HG03432 (cell line): ENCODE measurements at regions not wholly inside any gene's neighbourhood (a gene's known extent, or its start where the extent isn't known, plus 50 kb on each side); places are given as distances from the start of the nearest gene placed in this dataset.

Experiments
- ATAC-seq: cut with Tn5 transposase; IDR thresholded peaks from one replicate; pipeline ENCODE4 v1.9.1; 2021; ENCODE audit warnings: mild to moderate bottlenecking, moderate library complexity; ENCODE audit not compliant: unreplicated experiment

GRCh38 chr3:181764544-181764943 lies 52.8 kb downstream of the SOX2 start:
- ATAC-seq: no peak

GRCh38 chr3:181770296-181770695 lies 58.6 kb downstream of the SOX2 start:
- ATAC-seq: no peak

- ATAC-seq: no peak
These were observed 59.4 kb downstream of the SOX2 start for GRCh38 chr3:181771120-181771519.

- ATAC-seq: no peak
These were observed 60.4 kb downstream of the SOX2 start for GRCh38 chr3:181772166-181772565.

GRCh38 chr3:181773921-181774320 lies 62.2 kb downstream of the SOX2 start:
- ATAC-seq: no peak

- ATAC-seq: no peak
These were observed 70.7 kb downstream of the SOX2 start for GRCh38 chr3:181782306-181782954.

- no peak for ATAC-seq
These were observed 78.8 kb downstream of the SOX2 start for GRCh38 chr3:181790561-181790960.

- no peak for ATAC-seq
These were observed 79.6 kb downstream of the SOX2 start for GRCh38 chr3:181791056-181791955.

GRCh38 chr3:181793006-181793405 lies 81.3 kb downstream of the SOX2 start:
- no peak for ATAC-seq

- ATAC-seq: no peak
These were observed 82.5 kb downstream of the SOX2 start for GRCh38 chr3:181794011-181794790.

- ATAC-seq: no peak
These were observed 84.9 kb downstream of the SOX2 start for GRCh38 chr3:181796641-181797040.

- ATAC-seq: no peak
These were observed 85.7 kb downstream of the SOX2 start for GRCh38 chr3:181797431-181797830.

- ATAC-seq: no peak
These were observed 94.0 kb downstream of the SOX2 start for GRCh38 chr3:181805703-181806102.

GRCh38 chr3:181808053-181808452 lies 96.3 kb downstream of the SOX2 start:
- no peak for ATAC-seq

- ATAC-seq: no peak
These were observed 112.0 kb downstream of the SOX2 start for GRCh38 chr3:181823716-181824115.

- no peak for ATAC-seq
These were observed 113.2 kb downstream of the SOX2 start for GRCh38 chr3:181824961-181825360.

- ATAC-seq: no peak
These were observed 127.6 kb downstream of the SOX2 start for GRCh38 chr3:181839039-181839915.

GRCh38 chr3:181839916-181840297 lies 128.2 kb downstream of the SOX2 start:
- no peak for ATAC-seq

GRCh38 chr3:181844211-181844610 lies 132.5 kb downstream of the SOX2 start:
- no peak for ATAC-seq

- ATAC-seq: no peak
These were observed 135.6 kb downstream of the SOX2 start for GRCh38 chr3:181847276-181847675.

GRCh38 chr3:181851063-181851462 lies 139.3 kb downstream of the SOX2 start:
- no peak for ATAC-seq
